ENCODE measurements at regions not wholly inside any gene's neighbourhood (a gene's known extent, or its start where the extent isn't known, plus 50 kb on each side); places are given as distances from the start of the nearest gene placed in this dataset.

DNA sequence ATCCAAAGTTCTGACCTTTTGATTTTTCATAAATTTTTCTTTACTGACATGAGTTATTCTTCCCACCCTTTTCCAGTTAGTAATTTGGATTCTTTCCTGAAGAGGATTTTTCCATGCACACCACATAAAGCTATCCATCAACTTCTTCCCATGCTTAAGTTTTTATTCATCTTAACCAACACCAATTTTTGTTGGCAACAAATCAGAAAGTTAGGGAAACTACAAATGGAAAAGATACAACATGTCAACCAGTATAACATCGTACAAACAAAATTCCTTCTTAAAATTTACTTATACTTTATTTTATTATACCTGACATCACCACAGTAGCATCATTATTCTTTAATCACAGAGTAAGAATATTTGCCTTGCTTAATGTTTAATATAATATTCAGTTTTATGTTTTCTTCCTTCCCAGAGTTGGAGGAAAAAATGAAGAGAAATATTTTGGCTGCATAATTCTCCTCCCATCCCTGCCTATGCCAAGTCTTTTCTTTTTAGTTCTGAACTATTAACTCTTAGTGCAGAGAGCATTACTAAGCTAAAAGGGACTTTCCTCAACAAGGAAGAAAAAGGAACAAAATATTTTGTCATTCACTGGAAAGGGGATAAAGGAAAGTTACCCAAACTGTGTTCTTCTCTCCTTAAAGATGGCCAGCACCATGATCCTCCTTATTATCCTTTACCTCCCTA is 67.5 kb upstream of the MEOX2 start:
- Histone ChIP-seq H3K27me3 (ENCODE audit: control insufficient read depth, insufficient read depth, low read length) (no peaks in the 10 kb centered on the region), H3K36me3 (ENCODE audit: control insufficient read depth, insufficient read depth, low read length) (no peaks in the 10 kb centered on the region), H3K27ac (ENCODE audit: low read depth, low read length) (no peak overlapping the region), H3K9me3 (ENCODE audit: control insufficient read depth, insufficient read depth, low read length) (no peaks in the 10 kb centered on the region), H3K4me1 (ENCODE audit: control insufficient read depth, insufficient read depth, low read length) (no peaks in the 10 kb centered on the region), H3K9ac (ENCODE audit: low read depth, low read length) (no peak overlapping the region), H3K4me3 (ENCODE audit: low read depth, low read length) (no peak overlapping the region)

DNA sequence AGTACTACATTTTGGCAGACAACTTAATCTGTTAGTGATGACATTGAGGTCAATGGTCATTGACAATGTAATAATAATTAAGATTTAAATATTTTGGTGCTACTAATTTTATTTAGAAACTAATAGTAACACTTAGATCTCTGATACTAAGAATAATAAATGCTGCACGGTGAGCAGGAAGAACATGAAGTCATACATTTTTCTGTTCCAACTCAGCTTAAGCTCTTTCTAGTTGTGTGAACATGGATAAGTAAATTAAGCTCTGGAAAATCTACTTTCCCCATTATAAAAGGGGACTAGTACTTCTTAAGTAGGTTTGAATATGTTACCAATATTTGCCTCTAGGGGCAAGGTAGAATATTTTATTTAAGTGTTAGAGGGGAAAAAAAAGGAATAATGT is 65.9 kb upstream of the MEOX2 start:
- Histone ChIP-seq H3K27me3 (ENCODE audit: control insufficient read depth, insufficient read depth, low read length) (no peaks in the 10 kb centered on the region), H3K27ac (ENCODE audit: low read depth, low read length) (no peak overlapping the region), H3K4me1 (ENCODE audit: control insufficient read depth, insufficient read depth, low read length) (no peaks in the 10 kb centered on the region), H3K36me3 (ENCODE audit: control insufficient read depth, insufficient read depth, low read length) (no peaks in the 10 kb centered on the region), H3K9ac (ENCODE audit: low read depth, low read length) (no peak overlapping the region), H3K4me3 (ENCODE audit: low read depth, low read length) (no peak overlapping the region), H3K9me3 (ENCODE audit: control insufficient read depth, insufficient read depth, low read length) (no peaks in the 10 kb centered on the region)

DNA sequence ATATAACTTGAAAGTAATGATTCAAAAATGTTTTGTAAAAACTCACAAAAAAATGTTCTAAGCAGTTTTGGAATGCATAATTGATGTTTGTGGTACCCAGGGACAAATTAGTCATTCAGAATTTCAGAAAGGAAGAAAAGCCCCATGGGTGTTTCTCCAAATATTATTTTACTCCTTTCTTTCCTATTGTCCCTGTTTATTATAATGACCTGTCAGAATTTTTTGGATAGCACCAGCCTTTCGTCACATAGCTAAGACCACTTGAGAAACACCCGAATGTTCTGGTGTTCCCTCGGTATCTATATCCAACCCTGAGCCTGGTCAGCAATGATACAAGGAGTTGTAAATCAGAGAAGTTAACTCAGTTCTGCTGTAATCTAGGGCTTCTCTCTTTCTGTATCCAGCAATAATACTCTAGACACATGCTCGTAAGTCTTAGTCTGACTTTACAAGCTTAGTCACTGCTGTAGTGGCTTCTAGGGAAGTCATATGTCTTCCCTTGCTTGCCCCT is 64.8 kb upstream of the MEOX2 start:
- H3K4me1 ChIP-seq (ENCODE audit: control insufficient read depth, insufficient read depth, low read length), result no peaks in the 10 kb centered on the region
- H3K36me3 ChIP-seq (ENCODE audit: control insufficient read depth, insufficient read depth, low read length), result no peaks in the 10 kb centered on the region
- H3K9ac ChIP-seq (ENCODE audit: low read depth, low read length), result no peak overlapping the region
- H3K9me3 ChIP-seq (ENCODE audit: control insufficient read depth, insufficient read depth, low read length), result no peaks in the 10 kb centered on the region
- H3K4me3 ChIP-seq (ENCODE audit: low read depth, low read length), result no peak overlapping the region
- H3K27me3 ChIP-seq (ENCODE audit: control insufficient read depth, insufficient read depth, low read length), result no peaks in the 10 kb centered on the region
- no peak overlapping the region for H3K27ac ChIP-seq (ENCODE audit: low read depth, low read length)

DNA sequence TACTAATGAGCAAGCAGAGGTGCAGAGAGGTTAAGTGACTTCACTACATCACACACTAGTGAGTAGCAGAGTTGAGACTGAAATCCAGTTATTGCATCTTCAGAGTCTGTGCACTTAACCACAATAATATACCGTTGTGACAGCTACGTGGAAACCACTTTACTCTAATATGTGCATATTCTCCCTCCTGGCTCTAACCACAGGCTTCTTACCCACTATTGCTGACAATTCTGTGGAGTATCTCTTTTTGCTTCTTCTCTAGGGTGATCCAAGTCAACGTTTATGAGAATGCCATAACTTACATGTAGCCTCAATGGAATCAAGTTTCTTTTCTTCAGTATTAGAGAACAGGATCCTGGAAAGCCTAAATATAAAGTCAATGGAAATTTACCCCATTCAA is 64.2 kb upstream of the MEOX2 start:
- H3K9me3 ChIP-seq (ENCODE audit: control insufficient read depth, insufficient read depth, low read length), result no peaks in the 10 kb centered on the region
- no peak overlapping the region for H3K4me3 ChIP-seq (ENCODE audit: low read depth, low read length)
- no peak overlapping the region for H3K9ac ChIP-seq (ENCODE audit: low read depth, low read length)
- H3K36me3 ChIP-seq (ENCODE audit: control insufficient read depth, insufficient read depth, low read length), result no peaks in the 10 kb centered on the region
- no peak overlapping the region for H3K27ac ChIP-seq (ENCODE audit: low read depth, low read length)
- H3K4me1 ChIP-seq (ENCODE audit: control insufficient read depth, insufficient read depth, low read length), result no peaks in the 10 kb centered on the region
- H3K27me3 ChIP-seq (ENCODE audit: control insufficient read depth, insufficient read depth, low read length), result no peaks in the 10 kb centered on the region

DNA sequence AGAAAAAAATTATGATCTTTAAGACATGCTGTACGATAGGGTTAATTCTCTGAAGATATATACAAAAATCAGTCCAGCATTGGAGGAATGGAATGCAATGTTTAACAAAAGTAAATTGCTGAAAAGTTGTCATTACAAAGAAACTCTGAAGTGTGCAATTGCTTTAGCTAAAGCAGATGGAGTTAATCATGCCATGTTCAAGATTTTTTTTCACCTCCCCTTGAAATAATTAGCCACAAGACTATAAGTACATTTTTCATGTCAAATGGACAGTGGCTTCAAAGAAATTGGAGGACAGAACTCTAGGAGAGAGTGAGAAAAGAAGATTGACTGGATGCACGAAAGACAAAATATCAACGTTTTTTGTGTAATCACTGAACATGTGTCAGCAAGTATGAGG is 63.1 kb upstream of the MEOX2 start:
- Histone ChIP-seq H3K36me3 (ENCODE audit: control insufficient read depth, insufficient read depth, low read length) (no peaks in the 10 kb centered on the region), H3K4me3 (ENCODE audit: low read depth, low read length) (no peak overlapping the region), H3K9me3 (ENCODE audit: control insufficient read depth, insufficient read depth, low read length) (no peaks in the 10 kb centered on the region), H3K4me1 (ENCODE audit: control insufficient read depth, insufficient read depth, low read length) (no peaks in the 10 kb centered on the region), H3K9ac (ENCODE audit: low read depth, low read length) (no peak overlapping the region), H3K27ac (ENCODE audit: low read depth, low read length) (no peak overlapping the region), H3K27me3 (ENCODE audit: control insufficient read depth, insufficient read depth, low read length) (no peaks in the 10 kb centered on the region)

DNA sequence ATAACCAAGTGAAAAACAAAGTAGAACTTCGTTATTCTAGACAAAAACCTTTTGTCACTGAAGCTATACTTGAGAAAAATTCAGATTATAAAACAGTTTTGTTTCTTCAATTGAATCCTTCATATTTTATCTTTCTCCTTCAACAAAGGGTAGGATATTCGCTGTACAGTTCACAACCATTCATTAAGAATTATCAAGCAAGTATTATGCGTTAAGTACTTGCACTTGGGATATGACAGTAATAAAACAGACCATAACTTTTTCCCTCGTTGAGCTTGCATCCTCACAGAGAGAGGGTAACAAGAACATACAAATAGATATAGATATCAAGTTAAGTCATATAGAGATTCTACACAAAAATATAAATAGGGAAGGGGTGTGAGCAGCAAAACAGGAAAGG is 61.2 kb upstream of the MEOX2 start:
- H3K27me3 ChIP-seq (ENCODE audit: control insufficient read depth, insufficient read depth, low read length), result no peaks in the 10 kb centered on the region
- H3K9me3 ChIP-seq (ENCODE audit: control insufficient read depth, insufficient read depth, low read length), result no peaks in the 10 kb centered on the region
- H3K4me3 ChIP-seq (ENCODE audit: low read depth, low read length), result no peak overlapping the region
- H3K4me1 ChIP-seq (ENCODE audit: control insufficient read depth, insufficient read depth, low read length), result no peaks in the 10 kb centered on the region
- H3K36me3 ChIP-seq (ENCODE audit: control insufficient read depth, insufficient read depth, low read length), result no peaks in the 10 kb centered on the region
- no peak overlapping the region for H3K27ac ChIP-seq (ENCODE audit: low read depth, low read length)
- H3K9ac ChIP-seq (ENCODE audit: low read depth, low read length), result no peak overlapping the region

DNA sequence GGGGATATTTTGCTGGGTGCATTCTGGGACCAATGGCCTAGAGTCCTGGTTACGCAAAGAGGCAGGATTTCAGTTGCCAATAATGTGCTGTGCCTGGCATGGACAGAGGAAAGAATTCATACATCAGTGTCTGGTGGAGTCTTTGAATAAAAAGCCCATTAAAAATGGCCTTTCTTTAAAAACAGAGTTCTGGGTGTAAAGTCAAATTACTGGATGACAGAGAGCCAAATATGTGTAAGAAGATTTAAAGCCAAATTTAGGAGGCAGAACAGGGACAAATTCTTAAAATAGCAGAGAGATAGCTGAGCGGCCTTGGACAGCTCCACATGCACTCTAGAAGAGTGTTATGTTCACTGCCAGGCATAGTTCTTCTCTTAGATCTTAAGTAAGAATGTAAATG is 60.8 kb upstream of the MEOX2 start:
- H3K9ac ChIP-seq (ENCODE audit: low read depth, low read length), result no peak overlapping the region
- no peaks in the 10 kb centered on the region for H3K4me1 ChIP-seq (ENCODE audit: control insufficient read depth, insufficient read depth, low read length)
- H3K9me3 ChIP-seq (ENCODE audit: control insufficient read depth, insufficient read depth, low read length), result no peaks in the 10 kb centered on the region

GRCh38 chr7:15743926-15744480 is 57.5 kb upstream of the MEOX2 start:
- no peaks in the 10 kb centered on the region for H3K9me3 ChIP-seq (ENCODE audit: control insufficient read depth, insufficient read depth, low read length)
- no peaks in the 10 kb centered on the region for H3K4me1 ChIP-seq (ENCODE audit: control insufficient read depth, insufficient read depth, low read length)
- H3K9ac ChIP-seq (ENCODE audit: low read depth, low read length), result no peak overlapping the region
- H3K36me3 ChIP-seq (ENCODE audit: control insufficient read depth, insufficient read depth, low read length), result no peaks in the 10 kb centered on the region
- no peak overlapping the region for H3K4me3 ChIP-seq (ENCODE audit: low read depth, low read length)
- no peak overlapping the region for H3K27ac ChIP-seq (ENCODE audit: low read depth, low read length)
- H3K27me3 ChIP-seq (ENCODE audit: control insufficient read depth, insufficient read depth, low read length), result no peaks in the 10 kb centered on the region

More for the DNA sequence above, 60.8 kb upstream of the MEOX2 start:
- Histone ChIP-seq H3K27ac (ENCODE audit: low read depth, low read length) (no peak overlapping the region), H3K27me3 (ENCODE audit: control insufficient read depth, insufficient read depth, low read length) (no peaks in the 10 kb centered on the region), H3K36me3 (ENCODE audit: control insufficient read depth, insufficient read depth, low read length) (no peaks in the 10 kb centered on the region), H3K4me3 (ENCODE audit: low read depth, low read length) (no peak overlapping the region)

GRCh38 chr7:15737601-15738000 is 51.1 kb upstream of the MEOX2 start:
- Histone ChIP-seq H3K9ac (ENCODE audit: low read depth, low read length) (no peak overlapping the region), H3K4me1 (ENCODE audit: control insufficient read depth, insufficient read depth, low read length) (peaks cover 9% of the 10 kb centered on the region; the same call in 1 of the 2 replicates), H3K9me3 (ENCODE audit: control insufficient read depth, insufficient read depth, low read length) (no peaks in the 10 kb centered on the region), H3K36me3 (ENCODE audit: control insufficient read depth, insufficient read depth, low read length) (no peaks in the 10 kb centered on the region), H3K4me3 (ENCODE audit: low read depth, low read length) (no peak overlapping the region), H3K27ac (ENCODE audit: low read depth, low read length) (no peak overlapping the region), H3K27me3 (ENCODE audit: control insufficient read depth, insufficient read depth, low read length) (no peaks in the 10 kb centered on the region)
